ENCODE measurements at regions not wholly inside any gene's neighbourhood (a gene's known extent, or its start where the extent isn't known, plus 50 kb on each side); places are given as distances from the start of the nearest gene placed in this dataset.

GRCh38 chr3:156611870-156612494, 57.1 kb upstream of the SSR3 start:
- H3K23ac ChIP-seq (ENCODE audit: low read length): no peak overlapping the region
- no CpG with 5 or more reads among the region's 2 CpGs for WGBS (ENCODE audit: extremely low coverage, insufficient coverage, insufficient read length)
- peaks cover 4% of the 10 kb centered on the region for H3K79me1 ChIP-seq (ENCODE audit: low read length)
- H3K36me3 ChIP-seq (ENCODE audit: control insufficient read depth in 1 of 2, insufficient read depth in 2 of 2, low read length in 2 of 2): no peaks in the 10 kb centered on the region
- no peak overlapping the region for H4K12ac ChIP-seq (ENCODE audit: low read depth, low read length)
- H3K27me3 ChIP-seq (ENCODE audit: insufficient read depth, low read length): no peaks in the 10 kb centered on the region
- no peak overlapping the region for H2BK5ac ChIP-seq (ENCODE audit: low read depth, low read length, poor library complexity)
- no peak overlapping the region for H3K4me3 ChIP-seq (ENCODE audit: low read depth, low read length)
- no peak overlapping the region for H2BK12ac ChIP-seq (ENCODE audit: low read length)
- H2AFZ ChIP-seq (ENCODE audit: insufficient read depth, low read length, poor library complexity): no peak overlapping the region
- no peak overlapping the region for H4K91ac ChIP-seq (ENCODE audit: low read depth, low read length)
- peaks cover 6% of the 10 kb centered on the region in 2 experiments for H3K4me1 ChIP-seq (ENCODE audit: control insufficient read depth in 1 of 2, insufficient read depth in 2 of 2, low read length in 2 of 2)
- no peaks in the 10 kb centered on the region for H3K79me2 ChIP-seq (ENCODE audit: control insufficient read depth, insufficient read depth, low read length, poor library complexity)
- no peak overlapping the region for H2BK120ac ChIP-seq (ENCODE audit: insufficient read depth, low read length, poor library complexity)
- no peak overlapping the region for H3K4me2 ChIP-seq (ENCODE audit: low read length)
- no peak overlapping the region for H3K18ac ChIP-seq (ENCODE audit: low read length)
- no peak overlapping the region for H2AK5ac ChIP-seq (ENCODE audit: low read length)
- no peak overlapping the region for H3K4ac ChIP-seq (ENCODE audit: low read depth, low read length)
- no peak for DNase-seq
- H4K8ac ChIP-seq (ENCODE audit: low read depth, low read length): no peak overlapping the region
- H3K14ac ChIP-seq (ENCODE audit: low read length): no peak overlapping the region
- no peak overlapping the region for H3K27ac ChIP-seq (ENCODE audit: low read depth, low read length)
- H3K9me3 ChIP-seq (ENCODE audit: insufficient read depth, low read depth, low read length): no peaks in the 10 kb centered on the region
- H3K9ac ChIP-seq (ENCODE audit: low read length): no peak overlapping the region

GRCh38 chr3:156610154-156610553, 55.2 kb upstream of the SSR3 start:
- Histone ChIP-seq H3K14ac (ENCODE audit: low read length) (no peak overlapping the region), H3K27ac (ENCODE audit: low read depth, low read length) (no peak overlapping the region), H3K79me2 (ENCODE audit: control insufficient read depth, insufficient read depth, low read length, poor library complexity) (no peaks in the 10 kb centered on the region), H3K4me1 (ENCODE audit: control insufficient read depth in 1 of 2, insufficient read depth in 2 of 2, low read length in 2 of 2) (peaks cover 9 to 14% of the 10 kb centered on the region in 2 experiments), H2AK5ac (ENCODE audit: low read length) (no peak overlapping the region), H3K23ac (ENCODE audit: low read length) (no peak overlapping the region), H3K79me1 (ENCODE audit: low read length) (peaks cover 4% of the 10 kb centered on the region), H2BK12ac (ENCODE audit: low read length) (no peak overlapping the region), H3K27me3 (ENCODE audit: insufficient read depth, low read length) (no peaks in the 10 kb centered on the region), H2BK5ac (ENCODE audit: low read depth, low read length, poor library complexity) (no peak overlapping the region), H3K4ac (ENCODE audit: low read depth, low read length) (no peak overlapping the region), H4K91ac (ENCODE audit: low read depth, low read length) (no peak overlapping the region), H4K12ac (ENCODE audit: low read depth, low read length) (no peak overlapping the region), H2AFZ (ENCODE audit: insufficient read depth, low read length, poor library complexity) (no peak overlapping the region), H2BK120ac (ENCODE audit: insufficient read depth, low read length, poor library complexity) (no peak overlapping the region), H3K9me3 (ENCODE audit: insufficient read depth, low read depth, low read length) (no peaks in the 10 kb centered on the region), H3K9ac (ENCODE audit: low read length) (no peak overlapping the region), H4K8ac (ENCODE audit: low read depth, low read length) (no peak overlapping the region), H3K36me3 (ENCODE audit: control insufficient read depth in 1 of 2, insufficient read depth in 2 of 2, low read length in 2 of 2) (no peaks in the 10 kb centered on the region), H3K4me2 (ENCODE audit: low read length) (no peak overlapping the region), H3K18ac (ENCODE audit: low read length) (no peak overlapping the region), H3K4me3 (ENCODE audit: low read depth, low read length) (no peak overlapping the region)
- no peak for DNase-seq
- WGBS (ENCODE audit: extremely low coverage, insufficient coverage, insufficient read length): no CpG with 5 or more reads among the region's 2 CpGs

- no peak overlapping the region for H3K18ac ChIP-seq (ENCODE audit: low read length)
- peaks cover 2% of the 10 kb centered on the region for H3K79me1 ChIP-seq (ENCODE audit: low read length)
- H3K27me3 ChIP-seq (ENCODE audit: insufficient read depth, low read length): no peaks in the 10 kb centered on the region
- no peak overlapping the region for H3K23ac ChIP-seq (ENCODE audit: low read length)
- no peak overlapping the region for H2BK120ac ChIP-seq (ENCODE audit: insufficient read depth, low read length, poor library complexity)
- no peak overlapping the region for H3K4me3 ChIP-seq (ENCODE audit: low read depth, low read length)
- no peak overlapping the region for H3K14ac ChIP-seq (ENCODE audit: low read length)
- H3K27ac ChIP-seq (ENCODE audit: low read depth, low read length): no peak overlapping the region
- peaks cover 6 to 12% of the 10 kb centered on the region in 2 experiments for H3K4me1 ChIP-seq (ENCODE audit: control insufficient read depth in 1 of 2, insufficient read depth in 2 of 2, low read length in 2 of 2)
- H3K4ac ChIP-seq (ENCODE audit: low read depth, low read length): no peak overlapping the region
- DNase-seq: no peak
- H2AFZ ChIP-seq (ENCODE audit: insufficient read depth, low read length, poor library complexity): no peak overlapping the region
- H2BK12ac ChIP-seq (ENCODE audit: low read length): no peak overlapping the region
- H4K91ac ChIP-seq (ENCODE audit: low read depth, low read length): no peak overlapping the region
- no peaks in the 10 kb centered on the region for H3K9me3 ChIP-seq (ENCODE audit: insufficient read depth, low read depth, low read length)
- no peak overlapping the region for H2AK5ac ChIP-seq (ENCODE audit: low read length)
- H2BK5ac ChIP-seq (ENCODE audit: low read depth, low read length, poor library complexity): no peak overlapping the region
- no peak overlapping the region for H4K8ac ChIP-seq (ENCODE audit: low read depth, low read length)
- H3K4me2 ChIP-seq (ENCODE audit: low read length): no peak overlapping the region
- no peak overlapping the region for H3K9ac ChIP-seq (ENCODE audit: low read length)
- no peaks in the 10 kb centered on the region for H3K79me2 ChIP-seq (ENCODE audit: control insufficient read depth, insufficient read depth, low read length, poor library complexity)
- H3K36me3 ChIP-seq (ENCODE audit: control insufficient read depth in 1 of 2, insufficient read depth in 2 of 2, low read length in 2 of 2): no peaks in the 10 kb centered on the region
- H4K12ac ChIP-seq (ENCODE audit: low read depth, low read length): no peak overlapping the region
These were observed 54.6 kb upstream of the SSR3 start for GRCh38 chr3:156609546-156609945.

GRCh38 chr3:156608601-156609514, 53.9 kb upstream of the SSR3 start:
- Histone ChIP-seq H3K9ac (ENCODE audit: low read length) (no peak overlapping the region), H3K36me3 (ENCODE audit: control insufficient read depth in 1 of 2, insufficient read depth in 2 of 2, low read length in 2 of 2) (no peaks in the 10 kb centered on the region), H3K14ac (ENCODE audit: low read length) (no peak overlapping the region), H4K8ac (ENCODE audit: low read depth, low read length) (no peak overlapping the region), H3K18ac (ENCODE audit: low read length) (no peak overlapping the region), H2BK120ac (ENCODE audit: insufficient read depth, low read length, poor library complexity) (no peak overlapping the region), H3K79me1 (ENCODE audit: low read length) (no peaks in the 10 kb centered on the region), H3K4ac (ENCODE audit: low read depth, low read length) (no peak overlapping the region), H3K4me2 (ENCODE audit: low read length) (no peak overlapping the region), H4K12ac (ENCODE audit: low read depth, low read length) (no peak overlapping the region), H3K23ac (ENCODE audit: low read length) (no peak overlapping the region), H2AK5ac (ENCODE audit: low read length) (no peak overlapping the region), H2AFZ (ENCODE audit: insufficient read depth, low read length, poor library complexity) (no peak overlapping the region), H3K9me3 (ENCODE audit: insufficient read depth, low read depth, low read length) (no peaks in the 10 kb centered on the region), H2BK12ac (ENCODE audit: low read length) (no peak overlapping the region), H3K79me2 (ENCODE audit: control insufficient read depth, insufficient read depth, low read length, poor library complexity) (no peaks in the 10 kb centered on the region), H3K27me3 (ENCODE audit: insufficient read depth, low read length) (no peaks in the 10 kb centered on the region), H3K27ac (ENCODE audit: low read depth, low read length) (no peak overlapping the region), H2BK5ac (ENCODE audit: low read depth, low read length, poor library complexity) (no peak overlapping the region), H4K91ac (ENCODE audit: low read depth, low read length) (no peak overlapping the region), H3K4me1 (ENCODE audit: control insufficient read depth in 1 of 2, insufficient read depth in 2 of 2, low read length in 2 of 2) (peaks cover 6 to 8% of the 10 kb centered on the region in 2 experiments), H3K4me3 (ENCODE audit: low read depth, low read length) (no peak overlapping the region)
- no CpG with 5 or more reads among the region's 9 CpGs for WGBS (ENCODE audit: extremely low coverage, insufficient coverage, insufficient read length)
- no peak for DNase-seq

All from trophoblast cell (in vitro differentiated cells and primary cell).